ENCODE measurements at regions not wholly inside any gene's neighbourhood (a gene's known extent, or its start where the extent isn't known, plus 50 kb on each side); places are given as distances from the start of the nearest gene placed in this dataset.

DNA sequence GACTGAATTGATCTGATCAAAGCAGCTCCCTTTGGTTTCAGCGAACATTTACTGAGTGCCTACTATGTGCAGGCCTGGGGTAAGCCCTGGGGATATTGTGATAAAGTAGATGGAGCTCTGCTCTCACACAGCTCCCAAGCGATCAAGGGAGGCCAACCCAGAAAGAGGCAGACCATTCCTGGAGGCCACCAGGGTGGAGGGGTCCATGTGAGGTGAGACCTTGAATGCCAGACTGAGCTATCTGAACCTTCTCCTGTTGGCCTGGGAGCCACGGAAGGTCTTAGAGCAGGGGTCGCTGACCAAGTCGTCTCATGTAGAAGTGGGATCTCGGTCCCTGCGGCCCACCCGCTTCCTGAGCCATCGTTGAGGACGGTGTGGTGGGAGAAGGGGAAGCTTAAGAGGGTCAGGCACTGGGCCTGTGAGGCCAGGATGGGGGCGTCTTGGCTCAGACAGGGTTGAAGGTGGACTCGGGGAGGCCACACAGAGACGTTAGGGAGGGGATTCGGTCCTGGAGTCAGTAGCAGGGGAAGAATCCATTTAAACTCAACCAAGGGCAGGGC lies 62.2 kb upstream of the IL17B start (continued):
- no peak for TF ChIP-seq HMG20B (CRISPR knock-in tag; conservative IDR thresholded peaks at IDR 0.05)
- no peak for TF ChIP-seq SIX4 (CRISPR knock-in tag; IDR thresholded peaks at IDR 0.05)
- TF ChIP-seq ZNF296 (CRISPR knock-in tag; conservative IDR thresholded peaks at IDR 0.05), result no peak

- Histone ChIP-seq H4K20me1 (ENCODE audit: insufficient read depth, low read length) (no peaks in the 10 kb centered on the region), H3K4me3 (replicated peaks in 1 of 3; ENCODE audit: insufficient read depth in 1 of 3, low read depth in 2 of 3, low read length in 3 of 3) (no peak overlapping the region; a peak in 1 of 6 replicates), H2AFZ (ENCODE audit: low read length) (no peak overlapping the region), H3K4me1 (ENCODE audit: insufficient read depth, low read length) (peaks cover 64% of the 10 kb centered on the region), H3K27me3 (ENCODE audit: control insufficient read depth in 1 of 2, insufficient read depth in 2 of 2, low read length in 2 of 2) (peaks cover 0 to 4% of the 10 kb centered on the region in 2 experiments; a peak in 1 of 5 replicates), H3K79me2 (ENCODE audit: insufficient read depth, low read length) (no peaks in the 10 kb centered on the region), H3K9me3 (ENCODE audit: low read length) (no peaks in the 10 kb centered on the region), H3K27ac (ENCODE audit: extremely low read length, insufficient read depth, low read length) (no peak overlapping the region), H3K36me3 (replicated peaks in 1 of 2; ENCODE audit: control insufficient read depth in 1 of 2, insufficient read depth in 2 of 2, low read length in 2 of 2) (no peaks in the 10 kb centered on the region), H3K9ac (ENCODE audit: insufficient read depth, low read depth, low read length) (no peak overlapping the region), H3K4me2 (ENCODE audit: low read depth, low read length) (peak overlapping the region; percentile 52)
- ChIA-PET CTCF (ENCODE audit: low intra/inter-chr PET ratio, low total read pairs) (interaction anchor here (0.7 to 1.3 kb wide), 3 partner anchors 9 to 123 kb away, joined by 3 to 4 read pairs (median 4); no protein-coding TSS in a partner anchor), POLR2A (interaction anchor here (1.1 to 2.9 kb wide), 3 partner anchors 12 to 111 kb away, joined by 3 to 10 read pairs (median 4); partner anchors contain the start of genes CSNK1A1 and PCYOX1L)
- no TSS peak for BruUV-seq (replicated peaks)
- intact Hi-C loops (cut with micrococcal nuclease; ENCODE audit: unreplicated experiment), result no loop called here
- DNase-seq (ENCODE audit: low spot score) (peak; percentile 84), FAIRE-seq (peak; percentile 76), ATAC-seq (peak; percentile 82)
- in situ Hi-C loops (cut with HindIII; ENCODE audit: extremely low pct_ligation_motif_present, low pct_unique_long_range_greater_than_20kb), result loop anchor here (10.0 kb wide), 1 partner anchor 55 kb away; no protein-coding TSS in a partner anchor
- 34% methylated on average over 8 of the region's 8 CpGs for WGBS (ENCODE audit: low lambda C conversion rate)
- TF ChIP-seq CHD4 (IDR thresholded peaks at IDR 0.05; ENCODE audit: borderline replicate concordance, low read length) (peak; percentile 73; the same call in 1 of the 2 replicates), ZNF629 (CRISPR knock-in tag; conservative IDR thresholded peaks at IDR 0.05) (peak; percentile 97), ZNF431 (CRISPR knock-in tag; IDR thresholded peaks at IDR 0.05; ENCODE audit: borderline replicate concordance, low read depth) (no peak), ZFP91 (CRISPR knock-in tag; IDR thresholded peaks at IDR 0.05; ENCODE audit: borderline replicate concordance) (no peak; the same call in 1 of the 2 replicates), SALL2 (CRISPR knock-in tag; IDR thresholded peaks at IDR 0.05) (no peak), FOSL2 (CRISPR knock-in tag; IDR thresholded peaks at IDR 0.05) (peak; percentile 52), ELF3 (CRISPR knock-in tag; IDR thresholded peaks at IDR 0.05) (no peak), ZNF792 (CRISPR knock-in tag; IDR thresholded peaks at IDR 0.05) (0 out of 2 replicates have a peak, but pooled peaks have one; percentile 32), EZH2 (conservative IDR thresholded peaks at IDR 0.05; ENCODE audit: low read depth, low read length) (no peak), PAWR (CRISPR knock-in tag; IDR thresholded peaks at IDR 0.05; ENCODE audit: borderline replicate concordance) (no peak), TBP (CRISPR knock-in tag; IDR thresholded peaks at IDR 0.05) (no peak), JARID2 (CRISPR knock-in tag; IDR thresholded peaks at IDR 0.05; ENCODE audit: insufficient replicate concordance) (no peak)
- TF ChIP-seq, protein P1, sequence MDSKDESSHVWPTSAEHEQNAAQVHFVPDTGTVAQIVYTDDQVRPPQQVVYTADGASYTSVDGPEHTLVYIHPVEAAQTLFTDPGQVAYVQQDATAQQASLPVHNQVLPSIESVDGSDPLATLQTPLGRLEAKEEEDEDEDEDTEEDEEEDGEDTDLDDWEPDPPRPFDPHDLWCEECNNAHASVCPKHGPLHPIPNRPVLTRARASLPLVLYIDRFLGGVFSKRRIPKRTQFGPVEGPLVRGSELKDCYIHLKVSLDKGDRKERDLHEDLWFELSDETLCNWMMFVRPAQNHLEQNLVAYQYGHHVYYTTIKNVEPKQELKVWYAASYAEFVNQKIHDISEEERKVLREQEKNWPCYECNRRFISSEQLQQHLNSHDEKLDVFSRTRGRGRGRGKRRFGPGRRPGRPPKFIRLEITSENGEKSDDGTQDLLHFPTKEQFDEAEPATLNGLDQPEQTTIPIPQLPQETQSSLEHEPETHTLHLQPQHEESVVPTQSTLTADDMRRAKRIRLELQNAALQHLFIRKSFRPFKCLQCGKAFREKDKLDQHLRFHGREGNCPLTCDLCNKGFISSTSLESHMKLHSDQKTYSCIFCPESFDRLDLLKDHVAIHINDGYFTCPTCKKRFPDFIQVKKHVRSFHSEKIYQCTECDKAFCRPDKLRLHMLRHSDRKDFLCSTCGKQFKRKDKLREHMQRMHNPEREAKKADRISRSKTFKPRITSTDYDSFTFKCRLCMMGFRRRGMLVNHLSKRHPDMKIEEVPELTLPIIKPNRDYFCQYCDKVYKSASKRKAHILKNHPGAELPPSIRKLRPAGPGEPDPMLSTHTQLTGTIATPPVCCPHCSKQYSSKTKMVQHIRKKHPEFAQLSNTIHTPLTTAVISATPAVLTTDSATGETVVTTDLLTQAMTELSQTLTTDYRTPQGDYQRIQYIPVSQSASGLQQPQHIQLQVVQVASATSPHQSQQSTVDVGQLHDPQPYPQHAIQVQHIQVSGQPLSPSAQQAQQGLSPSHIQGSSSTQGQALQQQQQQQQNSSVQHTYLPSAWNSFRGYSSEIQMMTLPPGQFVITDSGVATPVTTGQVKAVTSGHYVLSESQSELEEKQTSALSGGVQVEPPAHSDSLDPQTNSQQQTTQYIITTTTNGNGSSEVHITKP (CRISPR knock-in tag; IDR thresholded peaks at IDR 0.05; ENCODE audit: low read depth), result no peak
- TF ChIP-seq, protein P2, sequence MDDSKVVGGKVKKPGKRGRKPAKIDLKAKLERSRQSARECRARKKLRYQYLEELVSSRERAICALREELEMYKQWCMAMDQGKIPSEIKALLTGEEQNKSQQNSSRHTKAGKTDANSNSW (CRISPR knock-in tag; IDR thresholded peaks at IDR 0.05; ENCODE audit: borderline replicate concordance), result no peak
Measured at GRCh38 chr5:149439899-149440542, 60.9 kb upstream of the IL17B start.
